ENCODE measurements at regions not wholly inside any gene's neighbourhood (a gene's known extent, or its start where the extent isn't known, plus 50 kb on each side); places are given as distances from the start of the nearest gene placed in this dataset.

DNA sequence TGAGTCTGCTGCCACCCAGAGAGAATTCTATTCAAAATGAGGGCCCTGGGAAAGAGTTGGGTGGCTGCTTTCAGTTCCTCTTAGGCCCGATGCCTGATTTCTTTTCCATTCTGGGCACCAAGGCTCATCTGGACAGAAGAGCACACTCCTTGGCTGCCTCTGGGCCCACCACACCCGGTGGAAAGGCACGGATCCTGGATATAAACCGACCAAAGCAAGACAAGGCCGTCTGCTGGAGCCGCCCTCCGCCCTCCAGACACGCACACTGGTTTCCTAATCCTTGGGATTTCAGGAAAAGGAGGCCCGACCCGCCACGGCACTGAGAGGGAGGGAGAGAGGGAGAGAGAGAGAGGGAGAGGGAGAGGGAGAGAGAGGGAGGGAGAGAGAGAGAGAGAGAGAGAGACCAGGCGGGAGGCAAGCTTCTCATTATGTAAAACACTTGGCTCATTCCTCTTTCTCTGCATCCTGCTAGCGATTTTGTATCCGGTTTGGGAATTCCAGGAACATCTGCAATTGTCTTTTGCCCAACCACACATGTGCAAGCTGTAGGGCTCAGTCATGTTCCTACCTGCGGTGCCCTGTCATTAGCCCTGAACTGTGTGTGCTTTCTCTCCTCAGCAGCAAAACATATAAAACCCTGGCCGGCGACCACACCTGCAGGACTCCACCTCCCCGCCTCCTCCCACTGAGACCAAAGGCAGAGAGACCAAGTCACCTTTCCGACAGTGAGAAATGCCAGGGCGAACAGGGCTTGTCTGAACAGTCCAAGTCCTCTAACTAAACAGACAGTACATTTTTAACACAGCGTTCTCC, 347.2 kb downstream of the SOX9 start:
- DNase-seq: no peak
- H3K27me3 ChIP-seq (ENCODE audit: low read depth): no peaks in the 10 kb centered on the region
- ATAC-seq: peak in 1 of 2 donors; percentile 9
- no peaks in the 10 kb centered on the region for H3K4me1 ChIP-seq
- no peaks in the 10 kb centered on the region for H3K9me3 ChIP-seq
- no peak overlapping the region for H3K27ac ChIP-seq
- no peaks in the 10 kb centered on the region for H3K36me3 ChIP-seq
- intact Hi-C loops (cut with DNase I): no loop called here
- TF ChIP-seq, protein P1, sequence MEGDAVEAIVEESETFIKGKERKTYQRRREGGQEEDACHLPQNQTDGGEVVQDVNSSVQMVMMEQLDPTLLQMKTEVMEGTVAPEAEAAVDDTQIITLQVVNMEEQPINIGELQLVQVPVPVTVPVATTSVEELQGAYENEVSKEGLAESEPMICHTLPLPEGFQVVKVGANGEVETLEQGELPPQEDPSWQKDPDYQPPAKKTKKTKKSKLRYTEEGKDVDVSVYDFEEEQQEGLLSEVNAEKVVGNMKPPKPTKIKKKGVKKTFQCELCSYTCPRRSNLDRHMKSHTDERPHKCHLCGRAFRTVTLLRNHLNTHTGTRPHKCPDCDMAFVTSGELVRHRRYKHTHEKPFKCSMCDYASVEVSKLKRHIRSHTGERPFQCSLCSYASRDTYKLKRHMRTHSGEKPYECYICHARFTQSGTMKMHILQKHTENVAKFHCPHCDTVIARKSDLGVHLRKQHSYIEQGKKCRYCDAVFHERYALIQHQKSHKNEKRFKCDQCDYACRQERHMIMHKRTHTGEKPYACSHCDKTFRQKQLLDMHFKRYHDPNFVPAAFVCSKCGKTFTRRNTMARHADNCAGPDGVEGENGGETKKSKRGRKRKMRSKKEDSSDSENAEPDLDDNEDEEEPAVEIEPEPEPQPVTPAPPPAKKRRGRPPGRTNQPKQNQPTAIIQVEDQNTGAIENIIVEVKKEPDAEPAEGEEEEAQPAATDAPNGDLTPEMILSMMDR (IDR thresholded peaks at IDR 0.05): no peak
- H3K4me3 ChIP-seq: no peak overlapping the region

DNA sequence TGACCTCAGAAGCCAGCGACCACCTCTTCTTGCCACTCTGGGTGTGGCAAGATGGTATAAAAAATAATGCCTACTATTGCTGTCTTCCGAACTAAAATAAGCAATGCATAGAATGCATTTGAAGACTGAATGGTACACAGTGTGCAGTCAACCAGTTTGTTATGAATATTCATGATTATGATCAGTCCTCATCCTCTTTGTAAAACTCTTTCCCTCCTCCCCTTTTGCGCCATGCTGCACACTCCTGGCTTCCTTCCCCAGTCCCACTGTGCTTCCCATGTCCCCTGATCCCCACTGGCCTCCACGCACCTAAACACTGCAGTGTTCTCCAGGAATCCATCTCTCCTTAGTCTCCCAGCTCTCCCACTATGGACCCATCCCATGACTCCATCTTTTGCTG, 348.0 kb downstream of the SOX9 start:
- no peaks in the 10 kb centered on the region for H3K4me1 ChIP-seq
- H3K9me3 ChIP-seq: no peaks in the 10 kb centered on the region
- H3K27ac ChIP-seq: no peak overlapping the region
- H3K4me3 ChIP-seq: no peak overlapping the region
- intact Hi-C loops (cut with DNase I): no loop called here
- DNase-seq: no peak
- no peak for ATAC-seq
- H3K27me3 ChIP-seq (ENCODE audit: low read depth): no peaks in the 10 kb centered on the region
- TF ChIP-seq, protein P1 (IDR thresholded peaks at IDR 0.05): no peak
- no peaks in the 10 kb centered on the region for H3K36me3 ChIP-seq

DNA sequence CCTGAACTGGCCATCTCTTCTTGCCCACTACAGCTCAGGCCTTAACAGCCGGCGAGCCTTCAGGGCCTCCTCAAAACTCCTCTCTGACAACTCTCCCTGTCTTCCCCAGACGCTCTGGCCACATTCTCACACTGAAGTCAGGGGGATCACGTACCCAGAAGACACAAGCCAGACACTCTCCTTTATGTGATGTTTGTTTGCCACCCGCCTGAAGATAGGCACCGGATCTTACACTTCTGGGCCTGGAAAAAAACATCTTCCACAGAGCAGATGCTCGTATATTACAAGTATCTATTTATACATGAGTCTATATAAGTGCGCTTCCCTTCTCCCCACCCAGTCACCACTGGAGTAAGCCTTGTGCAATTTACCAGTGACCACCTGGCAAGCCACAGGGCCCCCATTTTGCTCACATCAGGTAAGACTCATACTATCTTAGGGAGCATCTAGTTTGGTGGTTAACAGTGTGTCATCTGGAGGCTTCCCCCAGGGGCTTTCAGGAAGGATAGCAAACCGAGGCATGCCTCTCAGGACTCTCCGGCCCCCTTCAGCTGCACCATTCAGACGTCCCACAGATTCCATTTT, 349.4 kb downstream of the SOX9 start:
- Histone ChIP-seq H3K4me3 (no peak overlapping the region), H3K27ac (no peak overlapping the region), H3K9me3 (no peaks in the 10 kb centered on the region), H3K27me3 (ENCODE audit: low read depth) (no peaks in the 10 kb centered on the region), H3K4me1 (no peaks in the 10 kb centered on the region), H3K36me3 (no peaks in the 10 kb centered on the region)
- intact Hi-C loops (cut with DNase I): no loop called here
- TF ChIP-seq, protein P1 (IDR thresholded peaks at IDR 0.05): no peak
- ATAC-seq (no peak), DNase-seq (no peak)

DNA sequence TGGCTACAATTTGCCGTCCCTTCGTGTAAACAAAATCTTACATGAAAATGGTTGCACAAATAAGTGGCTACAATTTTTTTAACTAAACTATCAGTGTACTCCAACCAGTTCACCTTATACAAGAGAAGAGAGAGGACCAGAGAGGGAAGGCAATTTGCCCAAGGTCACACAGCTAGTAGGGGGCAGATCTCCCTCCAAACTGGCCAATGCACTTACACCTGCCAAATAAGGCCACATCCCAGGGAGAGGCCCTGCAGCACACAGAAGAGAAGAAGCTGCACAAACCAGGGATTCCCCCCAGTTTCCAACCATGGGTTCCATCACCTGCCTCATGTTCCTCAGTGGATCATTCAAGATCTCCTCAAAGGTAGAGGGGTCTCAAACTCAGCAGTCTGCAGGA, 349.9 kb downstream of the SOX9 start:
- Histone ChIP-seq H3K27ac (no peak overlapping the region), H3K36me3 (no peaks in the 10 kb centered on the region), H3K27me3 (ENCODE audit: low read depth) (no peaks in the 10 kb centered on the region), H3K9me3 (no peaks in the 10 kb centered on the region), H3K4me1 (no peaks in the 10 kb centered on the region), H3K4me3 (no peak overlapping the region)
- ATAC-seq (no peak), DNase-seq (no peak)
- intact Hi-C loops (cut with DNase I): no loop called here
- TF ChIP-seq, protein P1 (IDR thresholded peaks at IDR 0.05): no peak

DNA sequence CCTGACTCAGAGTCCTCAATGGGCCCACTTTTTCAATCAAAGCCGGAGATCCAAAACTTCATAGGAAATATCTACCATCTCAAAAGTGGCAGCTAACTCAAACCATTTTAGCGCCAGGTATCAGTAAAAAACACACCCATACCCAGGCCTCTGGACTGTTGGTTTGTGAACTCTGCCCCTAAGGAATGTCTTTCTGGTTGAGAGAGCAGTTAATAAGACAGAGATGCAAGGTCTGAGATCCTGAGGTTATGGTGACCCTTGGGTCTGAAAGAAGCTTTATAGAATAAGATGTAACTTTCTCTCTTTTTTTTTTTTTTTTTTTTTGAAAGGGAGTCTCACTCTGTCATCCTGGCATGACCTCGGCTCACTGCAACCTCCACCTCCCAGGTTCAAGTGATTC, 350.5 kb downstream of the SOX9 start:
- intact Hi-C loops (cut with DNase I): no loop called here
- TF ChIP-seq, protein P1 (IDR thresholded peaks at IDR 0.05): no peak
- Histone ChIP-seq H3K9me3 (no peaks in the 10 kb centered on the region), H3K4me3 (no peak overlapping the region), H3K27ac (no peak overlapping the region), H3K36me3 (no peaks in the 10 kb centered on the region), H3K4me1 (no peaks in the 10 kb centered on the region), H3K27me3 (ENCODE audit: low read depth) (no peaks in the 10 kb centered on the region)
- ATAC-seq (no peak), DNase-seq (no peak)
